ENCODE measurements at regions not wholly inside any gene's neighbourhood (a gene's known extent, or its start where the extent isn't known, plus 50 kb on each side); places are given as distances from the start of the nearest gene placed in this dataset.

GRCh38 chr12:74903522-74903921, 306.1 kb downstream of the KCNC2 start:
- TF ChIP-seq POLR2A (IDR thresholded peaks at IDR 0.05): no peak
- no peak for TF ChIP-seq CTCF (IDR thresholded peaks at IDR 0.05)
- H3K9me3 ChIP-seq: no peaks in the 10 kb centered on the region
- intact Hi-C loops (cut with DNase I): no loop called here
- DNase-seq: no peak
- H3K4me3 ChIP-seq (replicated peaks in 1 of 3): no peak overlapping the region
- no peak overlapping the region for H3K27ac ChIP-seq
- no peaks in the 10 kb centered on the region for H3K27me3 ChIP-seq
- no peaks in the 10 kb centered on the region for H3K36me3 ChIP-seq
- WGBS, 2 donors: 0 to 6% methylated on average over 1 of the region's 1 CpG
- H3K4me1 ChIP-seq: no peaks in the 10 kb centered on the region

- H3K36me3 ChIP-seq: no peaks in the 10 kb centered on the region
- 87 to 88% methylated on average over 5 of the region's 5 CpGs for WGBS, 2 donors
Observed at GRCh38 chr12:74906224-74906623, 303.4 kb downstream of the KCNC2 start.

GRCh38 chr12:74910831-74911230, 298.8 kb downstream of the KCNC2 start:
- Histone ChIP-seq H3K36me3 (no peaks in the 10 kb centered on the region), H3K4me3 (replicated peaks in 1 of 3) (no peak overlapping the region), H3K27ac (no peak overlapping the region), H3K4me1 (no peaks in the 10 kb centered on the region), H3K9me3 (no peaks in the 10 kb centered on the region), H3K27me3 (no peaks in the 10 kb centered on the region)
- TF ChIP-seq POLR2A (IDR thresholded peaks at IDR 0.05): no peak
- no peak for DNase-seq
- WGBS, 2 donors: 93 to 95% methylated on average over 3 of the region's 3 CpGs
- intact Hi-C loops (cut with DNase I): no loop called here

More at GRCh38 chr12:74906224-74906623, 303.4 kb downstream of the KCNC2 start:
- H3K9me3 ChIP-seq: no peaks in the 10 kb centered on the region
- intact Hi-C loops (cut with DNase I): no loop called here
- TF ChIP-seq CTCF (IDR thresholded peaks at IDR 0.05): no peak
- DNase-seq: no peak
- no peak overlapping the region for H3K4me3 ChIP-seq (replicated peaks in 1 of 3)
- no peaks in the 10 kb centered on the region for H3K4me1 ChIP-seq
- H3K27ac ChIP-seq: no peak overlapping the region
- H3K27me3 ChIP-seq: no peaks in the 10 kb centered on the region

- Histone ChIP-seq H3K27me3 (no peaks in the 10 kb centered on the region), H3K36me3 (no peaks in the 10 kb centered on the region), H3K4me1 (no peaks in the 10 kb centered on the region), H3K27ac (no peak overlapping the region), H3K4me3 (replicated peaks in 1 of 3) (no peak overlapping the region), H3K9me3 (no peaks in the 10 kb centered on the region)
- DNase-seq: no peak
- 59 to 86% methylated on average over 3 of the region's 3 CpGs for WGBS, 2 donors
- TF ChIP-seq POLR2A (IDR thresholded peaks at IDR 0.05) (no peak), CTCF (IDR thresholded peaks at IDR 0.05) (no peak)
- intact Hi-C loops (cut with DNase I): no loop called here
Observed at GRCh38 chr12:74914378-74914777, 295.3 kb downstream of the KCNC2 start.

GRCh38 chr12:74915718-74916117, 293.9 kb downstream of the KCNC2 start:
- Histone ChIP-seq H3K4me3 (replicated peaks in 1 of 3) (no peak overlapping the region), H3K27ac (no peak overlapping the region), H3K4me1 (no peaks in the 10 kb centered on the region), H3K9me3 (no peaks in the 10 kb centered on the region), H3K36me3 (no peaks in the 10 kb centered on the region), H3K27me3 (no peaks in the 10 kb centered on the region)
- intact Hi-C loops (cut with DNase I): no loop called here
- TF ChIP-seq CTCF (IDR thresholded peaks at IDR 0.05): no peak
- no peak for TF ChIP-seq POLR2A (IDR thresholded peaks at IDR 0.05)
- DNase-seq: no peak

GRCh38 chr12:74917743-74918142, 291.9 kb downstream of the KCNC2 start:
- Histone ChIP-seq H3K9me3 (no peaks in the 10 kb centered on the region), H3K4me3 (replicated peaks in 1 of 3) (no peak overlapping the region), H3K4me1 (no peaks in the 10 kb centered on the region), H3K36me3 (no peaks in the 10 kb centered on the region), H3K27ac (no peak overlapping the region), H3K27me3 (no peaks in the 10 kb centered on the region)
- intact Hi-C loops (cut with DNase I): no loop called here
- DNase-seq: no peak
- TF ChIP-seq POLR2A (IDR thresholded peaks at IDR 0.05) (no peak), CTCF (IDR thresholded peaks at IDR 0.05) (no peak)

Measured in thyroid gland (tissue), 4 donors.